NCI-H2081 treated with DMSO at 0.1 percent for 48 hours (cell line): ENCODE measurements at regions not wholly inside any gene's neighbourhood (a gene's known extent, or its start where the extent isn't known, plus 50 kb on each side); places are given as distances from the start of the nearest gene placed in this dataset.
"Not testable (repeated sequence)": the region's sequence is repeated elsewhere in the genome, so short reads cannot be mapped to it uniquely, and the experiment has no call there.

Experiments used
- DNase-seq: peaks from one replicate; lab custom pipeline; 2025; lab: John Stamatoyannopoulos, UW

GRCh38 chr5:117624201-117624600 is 1049.6 kb upstream of the SEMA6A start:
- no peak for DNase-seq

- DNase-seq = no peak
Observed at GRCh38 chr5:117623042-117623805, 1048.6 kb upstream of the SEMA6A start.

GRCh38 chr5:117621921-117622320 is 1047.3 kb upstream of the SEMA6A start:
- DNase-seq = no peak

GRCh38 chr5:117615226-117615625 is 1040.6 kb upstream of the SEMA6A start:
- DNase-seq = no peak

- no peak for DNase-seq
Observed at GRCh38 chr5:117614408-117614807, 1039.8 kb upstream of the SEMA6A start.

- no peak for DNase-seq
Observed at GRCh38 chr5:117604845-117605244, 1030.2 kb upstream of the SEMA6A start.

- not testable (repeated sequence) for DNase-seq
Observed at GRCh38 chr5:117599811-117600210, 1025.2 kb upstream of the SEMA6A start.

- no peak for DNase-seq
Observed at GRCh38 chr5:117594166-117594565, 1019.5 kb upstream of the SEMA6A start.

GRCh38 chr5:117590944-117591343 is 1016.3 kb upstream of the SEMA6A start:
- no peak for DNase-seq

GRCh38 chr5:117588611-117589010 is 1014.0 kb upstream of the SEMA6A start:
- no peak for DNase-seq

- DNase-seq = no peak
Observed at GRCh38 chr5:117587111-117587510, 1012.5 kb upstream of the SEMA6A start.

- DNase-seq = no peak
Observed at GRCh38 chr5:117568622-117569021, 994.0 kb upstream of the SEMA6A start.

GRCh38 chr5:117568126-117568525 is 993.5 kb upstream of the SEMA6A start:
- no peak for DNase-seq

- no peak for DNase-seq
Observed at GRCh38 chr5:117562647-117563046, 988.0 kb upstream of the SEMA6A start.

GRCh38 chr5:117561531-117561930 is 986.9 kb upstream of the SEMA6A start:
- no peak for DNase-seq

GRCh38 chr5:117559005-117559844 is 984.6 kb upstream of the SEMA6A start:
- DNase-seq = no peak

- DNase-seq = no peak
Observed at GRCh38 chr5:117551236-117551635, 976.6 kb upstream of the SEMA6A start.

GRCh38 chr5:117547192-117547591 is 972.6 kb upstream of the SEMA6A start:
- DNase-seq = no peak

GRCh38 chr5:117539692-117540091 is 965.1 kb upstream of the SEMA6A start:
- DNase-seq = no peak

GRCh38 chr5:117533792-117534191 is 959.2 kb upstream of the SEMA6A start:
- DNase-seq = no peak

GRCh38 chr5:117533051-117533670 is 958.5 kb upstream of the SEMA6A start:
- DNase-seq = not testable (repeated sequence)

- no peak for DNase-seq
Observed at GRCh38 chr5:117519957-117520500, 945.4 kb upstream of the SEMA6A start.
